ENCODE measurements at regions not wholly inside any gene's neighbourhood (a gene's known extent, or its start where the extent isn't known, plus 50 kb on each side); places are given as distances from the start of the nearest gene placed in this dataset.

GRCh38 chr4:114365591-114365990, 233.0 kb upstream of the UGT8 start:
- Mint-ChIP-seq H3K9me3 (no peaks in the 10 kb centered on the region), H3K36me3 (ENCODE audit: low read depth) (no peaks in the 10 kb centered on the region), H3K27me3 (ENCODE audit: low read depth) (no peaks in the 10 kb centered on the region), H3K27ac (no peak overlapping the region), H3K4me1 (no peaks in the 10 kb centered on the region), H3K4me3 (no peak overlapping the region)
- no peak for TF ChIP-seq CTCF (IDR thresholded peaks at IDR 0.05; ENCODE audit: unreplicated experiment in 3 of 3)

GRCh38 chr4:114366368-114366767, 232.2 kb upstream of the UGT8 start:
- Mint-ChIP-seq H3K9me3 (no peaks in the 10 kb centered on the region), H3K4me1 (no peaks in the 10 kb centered on the region), H3K36me3 (ENCODE audit: low read depth) (no peaks in the 10 kb centered on the region), H3K27me3 (ENCODE audit: low read depth) (peaks cover 4% of the 10 kb centered on the region), H3K27ac (no peak overlapping the region), H3K4me3 (no peak overlapping the region)
- TF ChIP-seq CTCF (IDR thresholded peaks at IDR 0.05; ENCODE audit: unreplicated experiment in 3 of 3), result no peak

GRCh38 chr4:114368751-114369150, 229.9 kb upstream of the UGT8 start:
- H3K36me3 Mint-ChIP-seq (ENCODE audit: low read depth), result no peaks in the 10 kb centered on the region
- no peaks in the 10 kb centered on the region for H3K4me1 Mint-ChIP-seq
- H3K4me3 Mint-ChIP-seq, result no peak overlapping the region
- no peak for TF ChIP-seq CTCF (IDR thresholded peaks at IDR 0.05; ENCODE audit: unreplicated experiment in 3 of 3)
- no peaks in the 10 kb centered on the region for H3K9me3 Mint-ChIP-seq
- peaks cover 5% of the 10 kb centered on the region for H3K27me3 Mint-ChIP-seq (ENCODE audit: low read depth)
- H3K27ac Mint-ChIP-seq, result no peak overlapping the region

GRCh38 chr4:114373508-114373907, 225.1 kb upstream of the UGT8 start:
- H3K36me3 Mint-ChIP-seq (ENCODE audit: low read depth), result no peaks in the 10 kb centered on the region
- no peaks in the 10 kb centered on the region for H3K4me1 Mint-ChIP-seq
- no peak overlapping the region for H3K4me3 Mint-ChIP-seq
- no peak for TF ChIP-seq CTCF (IDR thresholded peaks at IDR 0.05; ENCODE audit: unreplicated experiment in 3 of 3)
- no peaks in the 10 kb centered on the region for H3K9me3 Mint-ChIP-seq
- H3K27me3 Mint-ChIP-seq (ENCODE audit: low read depth), result peaks cover 5% of the 10 kb centered on the region
- no peak overlapping the region for H3K27ac Mint-ChIP-seq

- peak overlapping the region in 1 of 3 experiments; percentile 62 for H3K27ac Mint-ChIP-seq
- H3K27me3 Mint-ChIP-seq (ENCODE audit: low read depth), result no peaks in the 10 kb centered on the region
- no peaks in the 10 kb centered on the region for H3K4me1 Mint-ChIP-seq
- no peaks in the 10 kb centered on the region for H3K9me3 Mint-ChIP-seq
- H3K4me3 Mint-ChIP-seq, result no peak overlapping the region
- no peaks in the 10 kb centered on the region for H3K36me3 Mint-ChIP-seq (ENCODE audit: low read depth)
- peak; percentile 55 to 71 (median 69) for TF ChIP-seq CTCF (IDR thresholded peaks at IDR 0.05; ENCODE audit: unreplicated experiment in 3 of 3)
Measured at GRCh38 chr4:114378305-114378903, 220.2 kb upstream of the UGT8 start.

- Mint-ChIP-seq H3K4me3 (no peak overlapping the region), H3K27ac (no peak overlapping the region), H3K4me1 (no peaks in the 10 kb centered on the region), H3K27me3 (ENCODE audit: low read depth) (peaks cover 2% of the 10 kb centered on the region), H3K9me3 (no peaks in the 10 kb centered on the region), H3K36me3 (ENCODE audit: low read depth) (no peaks in the 10 kb centered on the region)
- no peak for TF ChIP-seq CTCF (IDR thresholded peaks at IDR 0.05; ENCODE audit: unreplicated experiment in 3 of 3)
Measured at GRCh38 chr4:114383067-114383466, 215.5 kb upstream of the UGT8 start.
